GM12878 (cell line): ENCODE measurements at regions not wholly inside any gene's neighbourhood (a gene's known extent, or its start where the extent isn't known, plus 50 kb on each side); places are given as distances from the start of the nearest gene placed in this dataset.
A peak's percentile ranks its signal among the peaks of the same experiment; 100 is the strongest.

Experiments used
- BCL11A ChIP-seq: IDR thresholded peaks from 2 replicates; pipeline ENCODE4 v1.6.1; 2011; ENCODE audit warnings: low read depth, low read length
- BHLHE40 ChIP-seq, 2 experiments: fragments of 450-650 bp in 1 of 2; IDR thresholded peaks; 2 replicates each; pipeline ENCODE4 v1.6.1; 2011 to 2017; ENCODE audit warnings: low read depth in 2 of 2, borderline replicate concordance in 1 of 2, improper control_type of control experiment in 1 of 2, low read length in 1 of 2, mild to moderate bottlenecking in 1 of 2
- EED ChIP-seq: sonication (generic); IDR thresholded peaks from 2 replicates; pipeline ENCODE4 v1.6.1; 2016; ENCODE audit warnings: antibody characterized with exemption, low read depth
- EGR1 ChIP-seq, 2 experiments: IDR thresholded peaks; 1 replicate in 1 of 2; 2 replicates in 1 of 2; pipeline ENCODE4 v1.6.1; 2011 to 2012; ENCODE audit warnings: low read depth in 2 of 2, low read length in 2 of 2, borderline replicate concordance in 1 of 2, mild to moderate bottlenecking in 1 of 2, moderate library complexity in 1 of 2
- ESRRA ChIP-seq: IDR thresholded peaks from 2 replicates; pipeline ENCODE4 v1.6.1; 2012; ENCODE audit warnings: mild to moderate bottlenecking, low read length, improper control_type of control experiment
- FOXM1 ChIP-seq: IDR thresholded peaks from 2 replicates; pipeline ENCODE4 v1.6.1; 2012; ENCODE audit warnings: low read depth, mild to moderate bottlenecking, inconsistent platforms, low read length, moderate library complexity
- HCFC1 ChIP-seq: fragments of 150-350 bp; IDR thresholded peaks from 2 replicates; pipeline ENCODE4 v1.6.1; 2014; ENCODE audit warnings: low read length
- IKZF1 ChIP-seq: fragments of 450-650 bp; conservative IDR thresholded peaks from 2 replicates; pipeline ENCODE4 v1.6.1; 2017; ENCODE audit warnings: antibody characterized with exemption, mild to moderate bottlenecking
- IKZF2 ChIP-seq, 2 experiments: fragments of 450-650 bp; IDR thresholded peaks; 2 replicates each; pipeline ENCODE4 v1.6.1; 2017; ENCODE audit warnings: mild to moderate bottlenecking in 2 of 2, moderate library complexity in 2 of 2
- JUNB ChIP-seq: IDR thresholded peaks from 2 replicates; pipeline ENCODE4 v1.6.1; 2016; ENCODE audit warnings: antibody characterized with exemption, mild to moderate bottlenecking
- NBN ChIP-seq: fragments of 450-650 bp; IDR thresholded peaks from 2 replicates; pipeline ENCODE4 v1.6.1; 2016
- NFYA ChIP-seq: IDR thresholded peaks from 2 replicates; pipeline ENCODE4 v1.6.1; 2011; ENCODE audit warnings: low read depth, mild to moderate bottlenecking, low read length, improper control_type of control experiment, borderline replicate concordance
- PML ChIP-seq: IDR thresholded peaks from 2 replicates; pipeline ENCODE4 v1.6.1; 2012; ENCODE audit warnings: low read length, inconsistent platforms
- POLR2AphosphoS5 ChIP-seq: IDR thresholded peaks from 2 replicates; pipeline ENCODE4 v1.6.1; 2011; ENCODE audit warnings: mild to moderate bottlenecking, low read length, inconsistent platforms
- RBBP5 ChIP-seq: fragments of 200-600 bp; sonication (generic); conservative IDR thresholded peaks from 2 replicates; pipeline ENCODE4 v1.6.1; 2016
- RELA ChIP-seq: fragments of 450-650 bp; IDR thresholded peaks from 2 replicates; pipeline ENCODE4 v1.8.0; 2014; ENCODE audit warnings: borderline replicate concordance; ENCODE audit not compliant: partially characterized antibody
- TCF12 ChIP-seq: IDR thresholded peaks from 2 replicates; pipeline ENCODE4 v1.6.1; 2011; ENCODE audit warnings: low read depth, mild to moderate bottlenecking, low read length
- TCF3 ChIP-seq: IDR thresholded peaks from 2 replicates; pipeline ENCODE4 v1.6.1; 2012; ENCODE audit warnings: low read depth, mild to moderate bottlenecking, low read length, borderline replicate concordance; ENCODE audit not compliant: insufficient read depth
- TCF7 ChIP-seq: IDR thresholded peaks from 2 replicates; pipeline ENCODE4 v1.6.1; 2014; ENCODE audit warnings: antibody characterized with exemption, borderline replicate concordance
- ZBED1 ChIP-seq: IDR thresholded peaks from 2 replicates; pipeline ENCODE4 v1.6.1; 2016; ENCODE audit warnings: borderline replicate concordance
- ZZZ3 ChIP-seq: IDR thresholded peaks from 2 replicates; pipeline ENCODE4 v1.6.1; 2011; ENCODE audit warnings: low read depth; ENCODE audit not compliant: control insufficient read depth, insufficient read length
- TF ChIP-seq, protein P1 (sequence below): IDR thresholded peaks from 2 replicates; pipeline ENCODE4 v1.6.1; 2012; ENCODE audit warnings: low read length, inconsistent platforms
- TF ChIP-seq, protein P2 (sequence below): fragments of 450-650 bp; IDR thresholded peaks from 2 replicates; pipeline ENCODE4 v1.6.1; 2017; ENCODE audit warnings: low read depth, mild to moderate bottlenecking, moderate library complexity
- TF ChIP-seq, protein P3 (sequence below): IDR thresholded peaks from 2 replicates; pipeline ENCODE4 v1.6.1; 2012; ENCODE audit warnings: low read depth, low read length, improper control_type of control experiment
- TF ChIP-seq, protein P4 (sequence below), 3 experiments: IDR thresholded peaks in 2 of 3; conservative IDR thresholded peaks in 1 of 3; 2 replicates each; pipeline ENCODE4 v1.5.1; 2011; ENCODE audit warnings: low read depth in 3 of 3, low read length in 3 of 3, mild to moderate bottlenecking in 3 of 3, control low read depth in 2 of 3, moderate library complexity in 2 of 3, inconsistent platforms in 1 of 3, mixed read lengths in 1 of 3; ENCODE audit not compliant: control insufficient read depth in 2 of 3, insufficient read depth in 1 of 3; ENCODE audit errors: extremely low read depth in 1 of 3
- TF ChIP-seq, protein P5 (sequence below): fragments of 450-650 bp; IDR thresholded peaks from 2 replicates; pipeline ENCODE4 v1.6.1; 2014; ENCODE audit warnings: mild to moderate bottlenecking

DNA sequence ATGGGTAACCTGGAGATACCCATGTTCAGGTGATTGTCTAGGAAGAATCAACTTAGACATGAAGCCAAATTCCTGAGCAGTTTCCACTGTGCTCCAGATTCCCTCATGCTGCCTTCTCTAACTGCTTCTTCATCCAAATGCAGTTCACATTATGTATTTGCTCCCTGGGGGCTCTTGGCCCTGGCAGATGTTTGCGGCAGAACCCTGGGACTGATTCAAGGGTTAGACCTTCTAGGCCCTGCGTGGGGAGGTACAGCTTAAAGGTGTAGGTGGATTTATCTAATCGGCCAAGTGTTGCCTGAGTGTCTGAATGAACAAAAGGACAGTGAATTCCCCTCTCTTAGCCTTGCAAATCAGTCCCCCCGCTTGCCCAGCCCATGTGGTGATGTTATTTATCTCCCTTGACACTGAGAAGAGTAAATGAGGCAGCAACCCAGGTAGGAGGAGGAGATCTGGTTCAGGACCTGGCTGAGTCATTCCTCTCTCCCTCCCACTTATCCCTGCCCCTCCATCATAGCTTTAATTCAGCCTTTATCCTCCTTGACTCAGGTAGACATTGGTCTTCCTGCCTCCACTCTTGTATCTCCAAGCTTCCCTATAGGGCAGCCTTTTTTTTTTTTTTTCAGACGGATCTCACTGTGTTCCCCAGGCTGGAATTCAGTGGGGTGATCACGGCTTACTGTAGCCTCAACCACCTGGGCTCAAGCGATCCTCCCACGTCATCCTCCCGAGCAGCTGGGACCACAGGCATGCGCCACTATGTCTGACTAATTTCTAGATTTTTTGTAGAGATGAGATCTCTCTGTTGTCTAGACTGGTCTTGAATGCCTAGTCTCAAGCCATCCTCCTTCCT lies 54.8 kb downstream of the MAGEF1 start (continued):
- TF ChIP-seq FOXM1 (no peak), RBBP5 (no peak), POLR2AphosphoS5 (no peak), TCF7 (no peak), NBN (peak; percentile 76; the same call in 1 of the 2 replicates), TCF3 (peak; percentile 84), PML (no peak; the same call in 1 of the 2 replicates), NFYA (no peak), ESRRA (no peak), BCL11A (no peak), ZBED1 (no peak), JUNB (peak; percentile 63), IKZF1 (peak; percentile 43; the same call in 1 of the 2 replicates), EED (peak; percentile 21; the same call in 1 of the 2 replicates), IKZF2 (IDR thresholded peaks at IDR 0.05) (peak; percentile 62 to 67), HCFC1 (no peak), ZZZ3 (no peak), TCF12 (peak; percentile 95), RELA (no peak), EGR1 (IDR thresholded peaks at IDR 0.05; ENCODE audit: borderline replicate concordance in 1 of 2, low read depth in 2 of 2, low read length in 2 of 2) (peak in 1 of 2 experiments; percentile 56; a peak in 2 of 3 replicates), BHLHE40 (IDR thresholded peaks at IDR 0.05; ENCODE audit: borderline replicate concordance in 1 of 2, low read depth in 2 of 2, low read length in 1 of 2) (peak; percentile 15 to 42; a peak in 1 of 4 replicates)
- TF ChIP-seq, protein P1, sequence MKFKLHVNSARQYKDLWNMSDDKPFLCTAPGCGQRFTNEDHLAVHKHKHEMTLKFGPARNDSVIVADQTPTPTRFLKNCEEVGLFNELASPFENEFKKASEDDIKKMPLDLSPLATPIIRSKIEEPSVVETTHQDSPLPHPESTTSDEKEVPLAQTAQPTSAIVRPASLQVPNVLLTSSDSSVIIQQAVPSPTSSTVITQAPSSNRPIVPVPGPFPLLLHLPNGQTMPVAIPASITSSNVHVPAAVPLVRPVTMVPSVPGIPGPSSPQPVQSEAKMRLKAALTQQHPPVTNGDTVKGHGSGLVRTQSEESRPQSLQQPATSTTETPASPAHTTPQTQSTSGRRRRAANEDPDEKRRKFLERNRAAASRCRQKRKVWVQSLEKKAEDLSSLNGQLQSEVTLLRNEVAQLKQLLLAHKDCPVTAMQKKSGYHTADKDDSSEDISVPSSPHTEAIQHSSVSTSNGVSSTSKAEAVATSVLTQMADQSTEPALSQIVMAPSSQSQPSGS: peak; percentile 63
- TF ChIP-seq, protein P2, sequence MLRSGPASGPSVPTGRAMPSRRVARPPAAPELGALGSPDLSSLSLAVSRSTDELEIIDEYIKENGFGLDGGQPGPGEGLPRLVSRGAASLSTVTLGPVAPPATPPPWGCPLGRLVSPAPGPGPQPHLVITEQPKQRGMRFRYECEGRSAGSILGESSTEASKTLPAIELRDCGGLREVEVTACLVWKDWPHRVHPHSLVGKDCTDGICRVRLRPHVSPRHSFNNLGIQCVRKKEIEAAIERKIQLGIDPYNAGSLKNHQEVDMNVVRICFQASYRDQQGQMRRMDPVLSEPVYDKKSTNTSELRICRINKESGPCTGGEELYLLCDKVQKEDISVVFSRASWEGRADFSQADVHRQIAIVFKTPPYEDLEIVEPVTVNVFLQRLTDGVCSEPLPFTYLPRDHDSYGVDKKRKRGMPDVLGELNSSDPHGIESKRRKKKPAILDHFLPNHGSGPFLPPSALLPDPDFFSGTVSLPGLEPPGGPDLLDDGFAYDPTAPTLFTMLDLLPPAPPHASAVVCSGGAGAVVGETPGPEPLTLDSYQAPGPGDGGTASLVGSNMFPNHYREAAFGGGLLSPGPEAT: peak; percentile 56; the same call in 1 of the 2 replicates
- TF ChIP-seq, protein P3, sequence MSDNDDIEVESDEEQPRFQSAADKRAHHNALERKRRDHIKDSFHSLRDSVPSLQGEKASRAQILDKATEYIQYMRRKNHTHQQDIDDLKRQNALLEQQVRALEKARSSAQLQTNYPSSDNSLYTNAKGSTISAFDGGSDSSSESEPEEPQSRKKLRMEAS: no peak
- TF ChIP-seq, protein P4, sequence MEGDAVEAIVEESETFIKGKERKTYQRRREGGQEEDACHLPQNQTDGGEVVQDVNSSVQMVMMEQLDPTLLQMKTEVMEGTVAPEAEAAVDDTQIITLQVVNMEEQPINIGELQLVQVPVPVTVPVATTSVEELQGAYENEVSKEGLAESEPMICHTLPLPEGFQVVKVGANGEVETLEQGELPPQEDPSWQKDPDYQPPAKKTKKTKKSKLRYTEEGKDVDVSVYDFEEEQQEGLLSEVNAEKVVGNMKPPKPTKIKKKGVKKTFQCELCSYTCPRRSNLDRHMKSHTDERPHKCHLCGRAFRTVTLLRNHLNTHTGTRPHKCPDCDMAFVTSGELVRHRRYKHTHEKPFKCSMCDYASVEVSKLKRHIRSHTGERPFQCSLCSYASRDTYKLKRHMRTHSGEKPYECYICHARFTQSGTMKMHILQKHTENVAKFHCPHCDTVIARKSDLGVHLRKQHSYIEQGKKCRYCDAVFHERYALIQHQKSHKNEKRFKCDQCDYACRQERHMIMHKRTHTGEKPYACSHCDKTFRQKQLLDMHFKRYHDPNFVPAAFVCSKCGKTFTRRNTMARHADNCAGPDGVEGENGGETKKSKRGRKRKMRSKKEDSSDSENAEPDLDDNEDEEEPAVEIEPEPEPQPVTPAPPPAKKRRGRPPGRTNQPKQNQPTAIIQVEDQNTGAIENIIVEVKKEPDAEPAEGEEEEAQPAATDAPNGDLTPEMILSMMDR (IDR thresholded peaks at IDR 0.05 in 2 of 3, conservative IDR thresholded peaks at IDR 0.05 in 1 of 3; ENCODE audit: control insufficient read depth in 2 of 3, extremely low read depth in 1 of 3, insufficient read depth in 1 of 3, low read depth in 3 of 3, low read length in 3 of 3): no peak
- TF ChIP-seq, protein P5, sequence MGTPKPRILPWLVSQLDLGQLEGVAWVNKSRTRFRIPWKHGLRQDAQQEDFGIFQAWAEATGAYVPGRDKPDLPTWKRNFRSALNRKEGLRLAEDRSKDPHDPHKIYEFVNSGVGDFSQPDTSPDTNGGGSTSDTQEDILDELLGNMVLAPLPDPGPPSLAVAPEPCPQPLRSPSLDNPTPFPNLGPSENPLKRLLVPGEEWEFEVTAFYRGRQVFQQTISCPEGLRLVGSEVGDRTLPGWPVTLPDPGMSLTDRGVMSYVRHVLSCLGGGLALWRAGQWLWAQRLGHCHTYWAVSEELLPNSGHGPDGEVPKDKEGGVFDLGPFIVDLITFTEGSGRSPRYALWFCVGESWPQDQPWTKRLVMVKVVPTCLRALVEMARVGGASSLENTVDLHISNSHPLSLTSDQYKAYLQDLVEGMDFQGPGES: no peak
